GM12801 (cell line): ENCODE measurements at regions not wholly inside any gene's neighbourhood (a gene's known extent, or its start where the extent isn't known, plus 50 kb on each side); places are given as distances from the start of the nearest gene placed in this dataset.

Experiments
- CTCF ChIP-seq: IDR thresholded peaks from one replicate; pipeline ENCODE4 v1.5.1; 2011; ENCODE audit warnings: control low read depth; ENCODE audit not compliant: insufficient read length; ENCODE audit errors: extremely low read depth

- TF ChIP-seq CTCF = no peak
Measured at GRCh38 chr3:161641287-161641686, 144.7 kb downstream of the OTOL1 start.

- TF ChIP-seq CTCF = no peak
Measured at GRCh38 chr3:161644891-161645635, 148.5 kb downstream of the OTOL1 start.

- TF ChIP-seq CTCF = no peak
Measured at GRCh38 chr3:161647936-161648470, 151.4 kb downstream of the OTOL1 start.

- no peak for TF ChIP-seq CTCF
Measured at GRCh38 chr3:161649900-161650484, 153.4 kb downstream of the OTOL1 start.

- no peak for TF ChIP-seq CTCF
Measured at GRCh38 chr3:161657786-161658185, 161.2 kb downstream of the OTOL1 start.

- TF ChIP-seq CTCF = no peak
Measured at GRCh38 chr3:161671141-161671540, 174.5 kb downstream of the OTOL1 start.

- no peak for TF ChIP-seq CTCF
Measured at GRCh38 chr3:161672478-161672877, 175.9 kb downstream of the OTOL1 start.
